ENCODE measurements at regions not wholly inside any gene's neighbourhood (a gene's known extent, or its start where the extent isn't known, plus 50 kb on each side); places are given as distances from the start of the nearest gene placed in this dataset.
"Not testable (repeated sequence)": the region's sequence is repeated elsewhere in the genome, so short reads cannot be mapped to it uniquely, and the experiment has no call there.

GRCh38 chr18:39455285-39455684, 1889.7 kb upstream of the CELF4 start:
- H3K4me1 ChIP-seq (ENCODE audit: insufficient read depth, low read length), result 0 out of 2 replicates have a peak, but pooled peaks cover 3% of the 10 kb centered on the region
- no peaks in the 10 kb centered on the region for H3K27me3 ChIP-seq (ENCODE audit: insufficient read depth, low read length)
- no peaks in the 10 kb centered on the region for H3K36me3 ChIP-seq (ENCODE audit: insufficient read depth, low read length)
- H3K4me3 ChIP-seq (ENCODE audit: low read length), result no peak overlapping the region
- H3K27ac ChIP-seq (ENCODE audit: low read depth, low read length), result no peak overlapping the region
- H3K9ac ChIP-seq (ENCODE audit: low read depth, low read length), result no peak overlapping the region
- no peaks in the 10 kb centered on the region for H3K9me3 ChIP-seq (ENCODE audit: insufficient read depth, low read depth, low read length)

GRCh38 chr18:39454866-39455265, 1889.3 kb upstream of the CELF4 start:
- no peak overlapping the region for H3K4me3 ChIP-seq (ENCODE audit: low read length)
- H3K9ac ChIP-seq (ENCODE audit: low read depth, low read length), result no peak overlapping the region
- no peaks in the 10 kb centered on the region for H3K27me3 ChIP-seq (ENCODE audit: insufficient read depth, low read length)
- no peak overlapping the region for H3K27ac ChIP-seq (ENCODE audit: low read depth, low read length)
- H3K36me3 ChIP-seq (ENCODE audit: insufficient read depth, low read length), result no peaks in the 10 kb centered on the region
- WGBS, result no CpG with 5 or more reads among the region's 1 CpG
- 0 out of 2 replicates have a peak, but pooled peaks cover 3% of the 10 kb centered on the region for H3K4me1 ChIP-seq (ENCODE audit: insufficient read depth, low read length)
- H3K9me3 ChIP-seq (ENCODE audit: insufficient read depth, low read depth, low read length), result no peaks in the 10 kb centered on the region

GRCh38 chr18:39453882-39454281, 1888.3 kb upstream of the CELF4 start:
- WGBS, result 55% methylated on average over 2 of the region's 2 CpGs
- no peak overlapping the region for H3K4me3 ChIP-seq (ENCODE audit: low read length)
- no peaks in the 10 kb centered on the region for H3K27me3 ChIP-seq (ENCODE audit: insufficient read depth, low read length)
- no peak overlapping the region for H3K27ac ChIP-seq (ENCODE audit: low read depth, low read length)
- H3K9me3 ChIP-seq (ENCODE audit: insufficient read depth, low read depth, low read length), result no peaks in the 10 kb centered on the region
- H3K9ac ChIP-seq (ENCODE audit: low read depth, low read length), result no peak overlapping the region
- H3K4me1 ChIP-seq (ENCODE audit: insufficient read depth, low read length), result 0 out of 2 replicates have a peak, but pooled peaks cover 3% of the 10 kb centered on the region
- no peaks in the 10 kb centered on the region for H3K36me3 ChIP-seq (ENCODE audit: insufficient read depth, low read length)

GRCh38 chr18:39453356-39453755, 1887.8 kb upstream of the CELF4 start:
- Histone ChIP-seq H3K4me1 (ENCODE audit: insufficient read depth, low read length) (0 out of 2 replicates have a peak, but pooled peaks cover 3% of the 10 kb centered on the region), H3K27ac (ENCODE audit: low read depth, low read length) (no peak overlapping the region), H3K27me3 (ENCODE audit: insufficient read depth, low read length) (no peaks in the 10 kb centered on the region), H3K36me3 (ENCODE audit: insufficient read depth, low read length) (no peaks in the 10 kb centered on the region), H3K9ac (ENCODE audit: low read depth, low read length) (no peak overlapping the region), H3K4me3 (ENCODE audit: low read length) (no peak overlapping the region), H3K9me3 (ENCODE audit: insufficient read depth, low read depth, low read length) (no peaks in the 10 kb centered on the region)
- WGBS, result 96% methylated on average over 2 of the region's 2 CpGs

- Histone ChIP-seq H3K27me3 (ENCODE audit: insufficient read depth, low read length) (no peaks in the 10 kb centered on the region), H3K9ac (ENCODE audit: low read depth, low read length) (no peak overlapping the region), H3K27ac (ENCODE audit: low read depth, low read length) (no peak overlapping the region), H3K9me3 (ENCODE audit: insufficient read depth, low read depth, low read length) (no peaks in the 10 kb centered on the region), H3K4me1 (ENCODE audit: insufficient read depth, low read length) (0 out of 2 replicates have a peak, but pooled peaks cover 3% of the 10 kb centered on the region), H3K4me3 (ENCODE audit: low read length) (no peak overlapping the region), H3K36me3 (ENCODE audit: insufficient read depth, low read length) (no peaks in the 10 kb centered on the region)
- 99% methylated on average over 6 of the region's 6 CpGs for WGBS
These were observed 1885.4 kb upstream of the CELF4 start for GRCh38 chr18:39450958-39451357.

GRCh38 chr18:39449566-39449965, 1884.0 kb upstream of the CELF4 start:
- 100% methylated on average over 1 of the region's 3 CpGs for WGBS
- Histone ChIP-seq H3K4me1 (ENCODE audit: insufficient read depth, low read length) (0 out of 2 replicates have a peak, but pooled peaks cover 3% of the 10 kb centered on the region), H3K4me3 (ENCODE audit: low read length) (no peak overlapping the region), H3K9ac (ENCODE audit: low read depth, low read length) (no peak overlapping the region), H3K27me3 (ENCODE audit: insufficient read depth, low read length) (no peaks in the 10 kb centered on the region), H3K27ac (ENCODE audit: low read depth, low read length) (no peak overlapping the region), H3K36me3 (ENCODE audit: insufficient read depth, low read length) (no peaks in the 10 kb centered on the region), H3K9me3 (ENCODE audit: insufficient read depth, low read depth, low read length) (no peaks in the 10 kb centered on the region)

GRCh38 chr18:39448942-39449341, 1883.3 kb upstream of the CELF4 start:
- Histone ChIP-seq H3K4me1 (ENCODE audit: insufficient read depth, low read length) (0 out of 2 replicates have a peak, but pooled peaks cover 2% of the 10 kb centered on the region), H3K4me3 (ENCODE audit: low read length) (no peak overlapping the region), H3K9me3 (ENCODE audit: insufficient read depth, low read depth, low read length) (no peaks in the 10 kb centered on the region), H3K27me3 (ENCODE audit: insufficient read depth, low read length) (no peaks in the 10 kb centered on the region), H3K27ac (ENCODE audit: low read depth, low read length) (no peak overlapping the region), H3K9ac (ENCODE audit: low read depth, low read length) (no peak overlapping the region), H3K36me3 (ENCODE audit: insufficient read depth, low read length) (no peaks in the 10 kb centered on the region)
- WGBS, result 95% methylated on average over 1 of the region's 1 CpG

- 98% methylated on average over 2 of the region's 2 CpGs for WGBS
- not testable (repeated sequence) for H3K27me3 ChIP-seq (ENCODE audit: insufficient read depth, low read length); H3K9me3 ChIP-seq (ENCODE audit: insufficient read depth, low read depth, low read length)
These were observed 1879.4 kb upstream of the CELF4 start for GRCh38 chr18:39444957-39445356.

GRCh38 chr18:39441648-39442047, 1876.0 kb upstream of the CELF4 start:
- no peaks in the 10 kb centered on the region for H3K27me3 ChIP-seq (ENCODE audit: insufficient read depth, low read length)
- H3K4me1 ChIP-seq (ENCODE audit: insufficient read depth, low read length), result peaks cover 14% of the 10 kb centered on the region
- 95% methylated on average over 2 of the region's 2 CpGs for WGBS
- H3K9ac ChIP-seq (ENCODE audit: low read depth, low read length), result no peak overlapping the region
- H3K27ac ChIP-seq (ENCODE audit: low read depth, low read length), result no peak overlapping the region
- H3K9me3 ChIP-seq (ENCODE audit: insufficient read depth, low read depth, low read length), result no peaks in the 10 kb centered on the region
- H3K36me3 ChIP-seq (ENCODE audit: insufficient read depth, low read length), result no peaks in the 10 kb centered on the region
- H3K4me3 ChIP-seq (ENCODE audit: low read length), result no peak overlapping the region

More at GRCh38 chr18:39444957-39445356, 1879.4 kb upstream of the CELF4 start:
- H3K36me3 ChIP-seq (ENCODE audit: insufficient read depth, low read length); H3K27ac ChIP-seq (ENCODE audit: low read depth, low read length); H3K4me3 ChIP-seq (ENCODE audit: low read length); H3K9ac ChIP-seq (ENCODE audit: low read depth, low read length): not testable (repeated sequence)
- H3K4me1 ChIP-seq (ENCODE audit: insufficient read depth, low read length), result peaks cover 14% of the 10 kb centered on the region

- no peaks in the 10 kb centered on the region for H3K36me3 ChIP-seq (ENCODE audit: insufficient read depth, low read length)
- H3K27ac ChIP-seq (ENCODE audit: low read depth, low read length), result no peak overlapping the region
- H3K9me3 ChIP-seq (ENCODE audit: insufficient read depth, low read depth, low read length), result no peaks in the 10 kb centered on the region
- no peaks in the 10 kb centered on the region for H3K27me3 ChIP-seq (ENCODE audit: insufficient read depth, low read length)
- H3K4me3 ChIP-seq (ENCODE audit: low read length), result no peak overlapping the region
- no peak overlapping the region for H3K9ac ChIP-seq (ENCODE audit: low read depth, low read length)
- no peaks in the 10 kb centered on the region for H3K4me1 ChIP-seq (ENCODE audit: insufficient read depth, low read length)
- 87% methylated on average over 1 of the region's 1 CpG for WGBS
These were observed 1870.4 kb upstream of the CELF4 start for GRCh38 chr18:39435996-39436395.

- H3K4me3 ChIP-seq (ENCODE audit: low read length), result no peak overlapping the region
- H3K9ac ChIP-seq (ENCODE audit: low read depth, low read length), result no peak overlapping the region
- 97% methylated on average over 2 of the region's 2 CpGs for WGBS
- H3K27ac ChIP-seq (ENCODE audit: low read depth, low read length), result no peak overlapping the region
- H3K4me1 ChIP-seq (ENCODE audit: insufficient read depth, low read length), result no peaks in the 10 kb centered on the region
- H3K27me3 ChIP-seq (ENCODE audit: insufficient read depth, low read length), result no peaks in the 10 kb centered on the region
- no peaks in the 10 kb centered on the region for H3K9me3 ChIP-seq (ENCODE audit: insufficient read depth, low read depth, low read length)
- no peaks in the 10 kb centered on the region for H3K36me3 ChIP-seq (ENCODE audit: insufficient read depth, low read length)
These were observed 1869.6 kb upstream of the CELF4 start for GRCh38 chr18:39435209-39435608.

GRCh38 chr18:39434223-39434920, 1868.8 kb upstream of the CELF4 start:
- Histone ChIP-seq H3K27me3 (ENCODE audit: insufficient read depth, low read length) (no peaks in the 10 kb centered on the region), H3K36me3 (ENCODE audit: insufficient read depth, low read length) (no peaks in the 10 kb centered on the region), H3K4me1 (ENCODE audit: insufficient read depth, low read length) (no peaks in the 10 kb centered on the region), H3K27ac (ENCODE audit: low read depth, low read length) (no peak overlapping the region), H3K9me3 (ENCODE audit: insufficient read depth, low read depth, low read length) (no peaks in the 10 kb centered on the region), H3K9ac (ENCODE audit: low read depth, low read length) (no peak overlapping the region), H3K4me3 (ENCODE audit: low read length) (no peak overlapping the region)
- WGBS, result 95% methylated on average over 3 of the region's 3 CpGs
